Stimulated activated CD4-positive, alpha-beta T cell treated with anti-CD3 and anti-CD28 coated beads, Interleukin-12 subunit alpha, Interleukin-12 subunit beta, amount 100 ng/mL, for 48 hours (primary cell): ENCODE measurements at regions not wholly inside any gene's neighbourhood (a gene's known extent, or its start where the extent isn't known, plus 50 kb on each side); places are given as distances from the start of the nearest gene placed in this dataset.
"Not testable (repeated sequence)": the region's sequence is repeated elsewhere in the genome, so short reads cannot be mapped to it uniquely, and the experiment has no call there.

Experiments
- DNase-seq, 3 donors: peaks; one replicate each; pipeline ENCODE4 v3.0.0-alpha.2; 2020; ENCODE audit warnings: low read depth in 2 of 3, low spot score in 1 of 3

DNA sequence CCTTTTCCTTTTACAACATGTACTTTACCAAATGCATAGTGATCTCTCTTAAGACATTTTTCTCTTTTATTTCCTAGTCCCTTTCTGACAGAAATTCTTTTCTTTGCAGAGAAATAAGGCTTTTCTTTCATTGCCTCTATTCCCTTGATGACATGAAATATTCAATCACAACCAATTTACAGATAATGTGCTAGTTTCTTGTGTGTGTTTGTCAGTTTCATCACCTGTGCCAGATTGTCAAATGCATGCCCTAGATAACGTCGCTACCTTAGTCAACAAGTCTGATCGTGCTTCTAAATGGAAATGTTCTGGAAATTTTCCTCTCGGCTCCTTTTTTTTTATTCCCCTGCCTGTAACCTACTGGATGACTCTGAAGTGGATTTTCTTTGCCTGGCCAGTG, 478.1 kb downstream of the KLF5 start:
- DNase-seq, result no peak

DNA sequence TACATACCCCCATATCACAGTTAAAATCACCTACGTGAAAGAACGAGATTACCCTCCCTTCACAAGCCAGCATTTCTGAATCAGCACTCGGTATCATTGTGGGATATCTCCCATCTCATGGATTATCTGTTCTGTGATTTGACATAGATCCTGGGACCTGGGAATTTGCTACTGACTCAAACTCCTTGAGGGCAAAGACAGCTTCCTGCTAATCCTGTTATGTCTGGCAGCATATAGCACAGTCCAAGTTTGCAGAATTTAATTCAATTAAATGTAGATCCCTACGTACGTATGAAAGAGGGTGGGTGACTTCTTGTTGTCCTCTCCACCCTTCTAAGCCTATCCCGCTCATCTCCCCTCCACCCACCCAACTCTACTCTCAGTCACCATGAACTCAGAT, 476.5 kb downstream of the KLF5 start:
- no peak for DNase-seq

DNA sequence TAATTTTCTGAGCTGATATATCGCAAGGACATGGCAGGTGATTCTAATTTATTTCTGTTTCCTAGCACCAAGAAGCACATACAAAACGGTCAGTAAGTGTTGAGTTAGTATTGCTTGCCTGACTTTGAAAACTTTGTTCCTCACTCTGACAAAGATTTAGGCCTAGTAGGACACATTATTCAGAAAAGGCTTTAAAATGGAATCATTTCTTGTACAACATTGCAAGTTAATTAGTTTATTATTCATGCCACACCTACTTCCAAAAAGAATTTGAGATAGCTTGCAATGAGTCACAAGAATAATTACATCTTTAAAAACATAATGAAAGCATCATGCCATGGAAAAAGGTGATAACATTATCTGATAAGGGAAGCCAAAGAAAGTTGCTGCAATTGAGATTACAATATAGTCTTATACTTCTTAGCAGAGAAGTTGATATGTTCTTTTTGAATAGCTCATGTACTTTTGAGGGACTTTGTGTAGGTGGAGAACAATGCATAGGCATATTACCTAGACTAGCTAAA, 474.2 kb downstream of the KLF5 start:
- DNase-seq, result no peak

DNA sequence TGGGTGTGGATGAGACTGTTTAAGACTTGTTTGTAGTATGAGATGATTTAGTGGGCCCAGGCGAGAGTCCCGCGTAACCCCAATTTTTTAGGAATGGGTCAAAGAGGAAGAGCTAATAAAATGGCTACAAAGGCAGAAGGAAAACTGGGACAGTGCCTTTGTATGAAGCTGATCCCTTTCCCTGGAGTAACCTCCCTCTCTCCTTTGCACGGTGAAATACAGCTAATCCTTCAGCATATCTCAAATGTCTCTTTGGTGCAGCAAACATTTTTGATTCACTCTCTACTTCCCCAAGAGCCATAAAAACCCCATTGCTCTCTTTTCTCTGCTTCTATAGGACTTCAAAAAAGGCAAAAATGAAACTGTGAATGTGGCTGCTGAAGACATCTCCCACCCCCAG, 473.8 kb downstream of the KLF5 start:
- no peak for DNase-seq

DNA sequence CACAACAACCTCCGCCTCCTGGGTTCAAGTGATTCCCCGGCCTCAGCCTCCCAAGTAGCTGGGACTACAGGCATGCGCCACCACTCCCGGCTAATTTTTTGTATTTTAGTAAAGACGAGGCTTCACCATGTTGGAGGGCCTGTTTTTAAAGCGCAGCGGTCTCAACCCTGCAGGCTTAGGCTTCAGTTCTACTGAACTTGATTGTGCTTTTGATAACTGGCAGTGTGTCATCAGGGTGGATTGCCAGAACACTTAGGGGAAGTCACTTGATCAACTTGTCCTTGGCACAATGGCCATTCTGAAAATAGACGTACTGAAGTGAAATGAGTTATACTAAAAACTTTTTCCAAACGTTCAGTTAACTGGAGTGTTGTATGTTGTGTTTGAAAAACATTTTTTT, 472.2 kb downstream of the KLF5 start:
- DNase-seq, result no peak

DNA sequence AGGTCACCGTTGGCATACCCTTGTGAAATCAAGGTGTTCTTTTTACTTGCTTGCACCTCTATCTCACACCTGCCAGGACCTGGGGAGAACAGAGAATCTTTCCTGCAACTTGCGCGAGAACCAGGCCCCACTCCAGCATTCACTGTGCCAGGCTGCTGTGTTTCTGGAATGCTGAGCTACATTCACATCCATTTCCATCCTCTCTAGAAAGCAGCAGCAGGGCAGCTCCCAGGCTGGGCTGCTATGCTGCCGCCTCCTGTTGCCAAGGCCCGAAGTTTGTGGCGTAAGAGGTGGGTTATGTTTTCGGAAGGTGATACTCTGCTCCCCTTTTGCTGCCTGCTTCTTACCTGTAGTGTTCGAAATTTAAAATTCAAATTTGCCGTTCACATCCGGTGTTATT, 464.1 kb downstream of the KLF5 start:
- DNase-seq, result no peak

DNA sequence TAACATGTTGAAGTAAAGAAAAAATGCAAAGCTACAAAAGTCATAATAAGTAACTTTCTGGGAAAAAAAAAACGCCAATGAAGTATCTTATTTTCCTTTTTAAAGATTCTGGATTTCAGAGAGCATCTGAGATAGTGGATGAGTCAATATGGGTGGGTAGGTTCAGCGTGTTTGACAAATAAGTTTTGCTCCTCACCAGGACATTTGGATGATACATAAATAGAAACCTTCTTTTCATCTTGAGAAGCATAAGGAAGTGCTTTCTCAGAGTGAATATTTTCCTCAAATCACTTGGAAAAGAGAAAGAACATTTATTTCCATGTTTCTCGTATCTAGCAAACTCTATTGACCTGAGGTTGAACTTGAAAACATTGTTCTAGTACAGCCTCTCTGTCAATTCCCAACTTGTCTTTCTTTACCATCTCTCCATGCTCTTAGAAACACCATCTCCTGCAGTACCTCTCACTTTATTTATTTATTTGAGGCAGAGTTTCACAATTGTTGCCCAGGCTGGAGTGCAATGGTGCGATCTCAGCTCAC, 463.2 kb downstream of the KLF5 start:
- no peak for DNase-seq

DNA sequence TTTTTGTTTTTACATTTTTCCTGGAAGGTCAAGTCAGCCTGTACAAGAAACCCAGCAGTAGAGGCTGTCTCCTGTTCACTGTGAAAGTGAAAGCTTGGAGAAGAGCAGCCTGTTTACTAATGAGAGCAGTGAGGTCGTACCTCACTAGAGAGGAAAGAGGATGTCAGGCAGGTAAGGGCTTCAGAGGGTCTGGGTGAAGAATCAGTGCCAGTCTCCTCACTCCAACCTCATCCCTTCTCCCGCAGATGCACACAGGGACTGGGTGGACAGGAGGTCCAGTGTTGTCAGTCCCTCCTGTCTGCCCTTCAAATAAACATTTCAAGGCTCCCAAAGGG, 462.5 kb downstream of the KLF5 start:
- no peak for DNase-seq

DNA sequence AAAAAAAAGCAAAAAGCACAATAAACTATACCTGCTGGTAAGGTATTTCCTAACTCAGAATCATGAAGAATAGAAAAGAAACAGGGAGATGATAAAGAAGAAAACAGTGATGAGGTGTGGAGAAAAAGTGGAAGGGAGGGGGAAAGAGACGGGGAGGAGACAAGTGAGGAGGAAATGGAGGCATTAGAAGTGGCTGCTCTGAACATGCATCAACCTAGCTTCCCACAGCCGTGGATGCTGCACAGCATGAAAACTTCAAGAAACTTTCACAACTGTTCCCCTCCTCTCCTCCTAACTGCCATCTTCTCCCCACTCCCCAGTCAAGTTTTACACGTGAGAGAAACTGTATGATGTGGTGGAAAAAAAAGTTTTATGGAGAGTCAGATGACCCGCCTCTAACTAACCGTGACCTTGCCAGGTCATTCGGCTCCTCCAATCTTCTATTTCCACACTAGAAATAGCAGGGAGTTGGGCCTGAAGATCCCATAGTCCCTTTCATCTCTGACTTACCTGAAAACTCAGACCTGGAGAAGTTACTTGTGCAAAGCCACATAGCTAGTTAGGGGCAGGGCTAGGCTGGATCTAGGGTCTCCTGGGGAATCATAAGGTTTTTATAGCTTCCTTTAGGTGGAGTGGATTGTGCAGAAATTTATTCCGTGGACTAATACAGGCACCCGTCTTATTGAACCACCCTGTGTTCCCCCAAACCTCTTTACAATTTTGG, 461.9 kb downstream of the KLF5 start:
- no peak for DNase-seq

DNA sequence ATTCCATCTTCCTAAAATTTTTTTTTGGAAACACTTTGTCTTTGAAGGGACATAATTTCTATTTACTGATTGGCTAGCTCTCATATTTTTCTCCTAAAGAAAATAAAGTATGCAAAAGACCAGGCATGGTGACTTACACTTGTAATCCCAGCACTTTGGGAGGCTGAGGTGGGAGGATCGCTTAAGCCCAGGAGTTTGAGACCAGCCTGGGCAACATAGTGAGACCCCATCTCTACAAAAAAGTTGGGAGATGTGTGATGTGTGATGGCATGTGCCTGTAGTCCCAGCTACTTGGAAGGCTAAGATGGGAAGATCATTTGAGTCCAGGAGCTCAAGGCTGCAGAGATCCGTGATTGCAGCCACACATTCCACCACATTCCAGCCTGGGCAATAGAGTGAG, 461.3 kb downstream of the KLF5 start:
- DNase-seq, result not testable (repeated sequence)

DNA sequence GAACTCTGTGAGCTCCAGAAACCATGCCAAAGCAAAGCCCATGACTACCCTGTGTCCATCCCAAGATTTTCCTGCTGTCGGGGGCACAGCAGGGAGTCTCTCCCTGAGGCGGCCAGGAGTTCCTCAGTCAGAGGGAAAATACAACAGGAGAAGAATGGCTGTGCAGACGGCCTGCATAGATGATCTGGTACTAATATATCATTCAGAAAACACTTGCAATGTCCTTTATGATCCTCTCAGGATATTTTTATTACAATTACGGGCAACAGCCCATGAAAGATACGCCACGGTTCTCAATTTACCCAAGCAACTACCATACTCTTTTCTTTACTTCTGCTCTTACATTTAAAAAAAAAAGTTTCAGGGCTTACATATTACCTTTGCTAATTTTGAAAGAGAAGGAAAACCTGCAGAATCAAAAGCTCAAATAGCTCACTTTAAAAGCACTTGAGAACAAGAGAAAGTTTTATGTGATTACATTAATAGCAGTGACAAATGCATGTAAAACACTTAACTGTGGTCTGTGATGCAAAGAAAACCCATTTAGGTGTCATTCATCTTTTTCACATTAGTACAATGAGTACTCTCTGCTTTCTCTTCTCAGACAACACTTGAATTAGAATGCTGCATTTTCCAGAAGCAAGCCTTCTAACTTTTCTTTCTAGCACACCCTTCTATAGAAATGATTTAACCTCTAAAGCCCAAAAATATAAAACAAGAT, 460.8 kb downstream of the KLF5 start:
- no peak for DNase-seq

DNA sequence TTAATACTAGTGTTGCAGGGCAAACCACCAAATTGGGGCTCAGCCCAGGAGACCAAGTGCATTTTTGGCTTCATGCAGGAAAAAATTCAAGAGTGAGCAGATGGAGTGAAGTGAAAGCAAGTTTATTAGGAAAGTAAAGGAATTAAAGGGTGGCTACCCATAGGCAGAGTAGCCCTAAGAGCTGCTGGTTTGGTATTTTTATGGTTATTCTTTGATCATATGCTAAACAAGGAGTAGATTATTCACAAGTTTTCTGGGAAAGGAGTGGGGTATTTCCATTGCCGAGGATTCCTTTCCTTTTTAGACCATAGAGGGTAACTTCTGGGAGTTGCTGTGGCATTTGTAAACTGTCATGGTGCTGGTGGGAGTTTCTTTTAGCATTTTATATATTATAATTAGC, 459.0 kb downstream of the KLF5 start:
- no peak for DNase-seq

DNA sequence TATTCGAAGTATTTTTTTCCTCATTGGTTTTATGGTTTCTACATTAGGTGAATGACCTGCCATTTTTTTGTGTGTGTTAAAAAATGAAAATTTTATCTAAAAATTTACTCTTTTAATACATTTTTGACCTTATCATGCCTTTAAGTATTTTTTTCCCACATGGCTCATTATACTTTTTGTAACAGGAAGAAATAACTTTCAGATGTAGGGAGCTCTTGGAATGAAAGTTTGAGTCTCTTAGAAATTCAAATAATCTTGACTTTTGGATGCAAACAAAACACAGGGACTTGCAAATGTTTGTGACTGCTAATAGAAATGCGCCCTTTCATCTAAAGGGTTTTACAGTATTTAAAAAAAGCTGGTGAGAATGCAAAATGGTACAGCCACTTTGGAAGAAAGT, 457.9 kb downstream of the KLF5 start:
- no peak for DNase-seq

DNA sequence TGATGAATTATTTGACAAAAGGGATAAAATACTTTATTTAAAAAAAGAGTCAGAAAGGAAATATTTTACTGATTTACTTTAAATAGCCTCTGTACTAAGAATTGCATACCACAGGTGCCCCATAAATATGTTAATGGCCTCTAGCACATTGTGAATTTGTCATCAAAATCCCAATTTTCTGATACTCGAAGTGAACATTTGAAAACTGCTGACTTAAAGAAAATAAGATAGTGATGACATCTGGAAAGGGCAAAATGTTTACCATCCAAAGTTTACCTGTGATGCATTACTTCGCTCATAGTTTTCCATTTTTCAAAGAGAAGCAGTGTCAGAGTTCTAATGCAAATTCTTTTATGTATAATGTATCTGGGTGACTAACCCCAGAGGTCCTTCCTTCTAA, 455.4 kb downstream of the KLF5 start:
- no peak for DNase-seq

DNA sequence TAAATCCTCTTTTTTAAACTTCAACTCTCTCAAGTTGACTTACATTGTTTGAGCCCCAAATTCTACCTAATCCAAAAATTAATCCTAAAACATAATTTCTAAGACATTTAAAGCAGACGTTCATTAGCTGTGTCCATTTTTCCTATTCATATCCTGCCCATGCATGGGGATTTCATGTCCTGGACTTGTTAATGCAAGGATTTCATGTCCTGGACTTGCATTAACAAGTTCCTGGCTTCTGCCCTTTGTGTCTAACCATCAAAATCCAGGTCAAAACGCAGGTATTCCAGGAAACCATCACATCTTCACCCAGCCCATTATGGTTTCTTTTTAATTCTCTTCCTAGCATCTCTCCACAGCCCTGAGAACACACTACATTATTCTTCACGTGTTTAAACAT, 454.9 kb downstream of the KLF5 start:
- DNase-seq, result no peak

DNA sequence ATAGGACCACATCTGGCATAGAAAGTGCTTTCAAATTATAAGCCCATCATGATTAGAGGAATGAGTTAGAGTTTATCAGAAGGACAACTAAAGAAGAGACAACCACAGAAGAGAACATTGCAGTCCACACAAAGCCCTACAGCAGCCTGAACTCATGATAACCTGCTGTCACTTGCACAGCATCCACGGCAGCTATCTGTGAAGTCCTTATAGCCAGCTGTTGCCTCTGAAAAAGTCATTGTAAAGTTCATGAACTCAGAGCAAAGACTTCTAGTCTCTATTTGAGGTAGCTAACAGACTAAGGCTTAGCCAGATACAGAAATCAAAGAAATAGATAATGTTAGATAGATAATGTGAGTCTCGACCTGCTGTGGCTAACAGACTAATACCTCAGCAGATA, 450.0 kb downstream of the KLF5 start:
- DNase-seq, result no peak

DNA sequence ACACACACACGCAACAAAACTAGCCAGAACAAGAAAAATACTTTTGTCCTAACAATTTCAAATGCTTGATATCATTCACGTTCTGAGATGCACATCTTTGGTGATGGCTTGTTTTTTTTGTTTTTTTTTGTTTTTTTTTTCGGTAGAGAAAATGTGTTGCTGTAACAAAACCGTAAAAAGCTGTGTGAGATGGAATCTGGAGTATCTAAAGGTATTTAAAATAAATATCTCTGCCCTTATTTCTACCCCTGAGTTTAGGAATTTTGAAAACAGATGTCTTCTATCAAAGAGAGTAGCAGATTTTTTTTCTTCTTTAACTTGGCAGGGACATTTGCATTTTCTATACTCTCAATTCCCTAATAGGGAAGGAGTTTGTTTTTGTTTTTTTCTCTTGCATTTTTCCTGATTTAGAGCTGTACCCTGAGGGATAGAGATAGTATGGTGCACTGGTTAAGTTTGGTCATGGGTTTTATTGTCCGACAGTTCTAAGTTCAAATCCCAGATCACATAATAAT, 446.6 kb downstream of the KLF5 start:
- DNase-seq, result no peak

DNA sequence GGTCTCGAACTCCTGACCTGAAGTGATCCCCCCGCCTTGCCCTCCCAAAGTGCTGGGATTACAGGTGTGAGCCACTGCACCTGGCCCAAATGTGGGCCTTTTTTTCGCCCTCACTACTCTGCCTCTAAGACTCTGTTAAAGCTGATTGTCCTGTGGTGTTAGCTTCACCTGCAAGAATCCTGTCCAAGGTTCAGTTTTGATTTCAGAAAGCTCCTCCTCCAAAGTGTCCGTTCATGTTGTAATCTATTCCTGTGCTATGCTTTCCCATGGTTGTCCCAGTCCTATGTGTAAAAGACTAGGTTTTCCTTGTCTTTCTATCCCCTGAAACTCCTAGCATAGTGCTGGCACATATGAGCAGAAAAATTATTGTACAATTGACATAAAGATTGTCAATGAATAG, 440.9 kb downstream of the KLF5 start:
- no peak for DNase-seq

DNA sequence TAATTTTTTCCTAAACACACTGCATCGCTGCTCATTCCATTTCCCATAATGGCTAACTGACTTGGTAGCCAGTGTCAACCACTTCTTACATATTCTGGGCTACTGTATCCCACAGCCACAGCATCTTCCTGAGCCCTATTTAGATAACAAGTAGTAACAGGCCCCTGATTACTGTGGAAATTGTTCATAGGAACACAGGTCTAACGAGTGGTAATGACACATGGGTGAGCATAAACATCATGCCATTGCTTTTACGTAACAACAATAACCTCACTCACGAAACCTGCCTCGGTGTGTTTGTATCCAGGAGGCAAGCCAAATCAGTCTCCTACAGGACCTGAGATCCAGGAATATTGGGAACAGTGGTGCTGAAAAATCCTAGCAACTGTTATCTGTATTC, 438.6 kb downstream of the KLF5 start:
- no peak for DNase-seq

DNA sequence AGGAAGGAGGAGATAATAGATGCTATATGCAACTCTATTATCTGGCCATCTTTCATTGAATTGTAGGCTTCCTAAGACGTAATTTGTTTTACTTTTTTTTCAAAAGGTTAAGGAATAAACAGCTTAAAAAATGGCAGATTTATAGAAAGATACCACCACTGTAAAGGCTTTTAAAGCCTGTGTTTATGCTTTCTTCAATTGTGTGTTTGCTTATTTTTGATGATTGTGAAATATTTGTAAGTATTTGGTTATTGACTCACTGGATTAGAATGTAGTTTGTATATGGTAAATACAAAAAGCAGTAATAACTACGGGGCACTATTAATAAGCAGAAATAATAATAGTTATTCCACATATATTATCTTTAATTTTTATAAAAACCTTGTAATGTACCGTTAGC, 437.9 kb downstream of the KLF5 start:
- DNase-seq, result no peak

DNA sequence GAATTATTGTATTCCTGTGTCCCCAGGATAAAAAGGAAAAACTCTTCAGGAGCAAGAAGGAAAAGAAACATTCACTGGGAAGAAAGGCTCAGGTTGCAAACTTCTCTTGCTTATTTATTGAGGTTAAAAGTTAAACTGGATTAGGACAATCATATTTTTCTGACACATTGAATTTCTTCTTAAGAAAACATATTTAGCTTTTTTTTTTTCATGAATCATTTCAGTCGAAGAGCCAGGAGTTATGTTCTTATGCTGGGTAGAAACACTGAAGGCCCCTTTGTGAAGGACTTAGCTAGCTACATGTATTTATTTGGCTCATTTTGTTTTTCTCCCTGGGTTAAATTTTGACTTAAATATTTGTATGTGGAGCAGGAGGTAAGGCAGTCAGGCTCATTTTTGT, 434.0 kb downstream of the KLF5 start:
- DNase-seq, result no peak

DNA sequence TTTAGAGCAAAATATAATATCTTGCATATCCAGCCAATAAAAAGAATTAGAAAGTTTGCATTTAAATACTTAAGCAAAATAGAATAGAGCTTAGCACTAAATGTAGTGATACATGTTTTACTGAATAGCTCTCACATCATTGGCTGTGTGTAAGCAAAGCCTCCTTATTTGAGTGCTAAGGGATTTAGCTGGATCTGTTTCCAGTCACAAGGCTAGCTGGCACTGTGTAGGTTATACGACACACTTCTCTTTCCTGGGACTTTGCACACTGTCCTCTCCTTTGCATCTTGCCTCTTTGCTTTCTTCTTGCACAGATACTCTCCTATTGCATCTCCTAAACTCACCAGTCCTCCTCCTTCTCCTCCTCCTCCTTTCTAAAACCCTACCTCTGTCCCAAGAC, 423.8 kb downstream of the KLF5 start:
- DNase-seq, result no peak
